ENCODE measurements at regions not wholly inside any gene's neighbourhood (a gene's known extent, or its start where the extent isn't known, plus 50 kb on each side); places are given as distances from the start of the nearest gene placed in this dataset.

- no peak for TF ChIP-seq ZNF23 (CRISPR knock-in tag; IDR thresholded peaks at IDR 0.05)
Measured at GRCh38 chr1:232417636-232418248, 212.2 kb downstream of the SIPA1L2 start (continued).

GRCh38 chr1:232416026-232416568 is 213.8 kb downstream of the SIPA1L2 start:
- 2% methylated on average over 8 of the region's 8 CpGs for WGBS (ENCODE audit: insufficient coverage, low coverage, missing lambda C conversion rate)
- no peaks in the 10 kb centered on the region for H3K36me3 ChIP-seq (ENCODE audit: control insufficient read depth, insufficient read depth, low read length)
- ATAC-seq (no peak), DNase-seq (ENCODE audit: extremely low read depth in 1 of 4, low spot score in 3 of 4) (no peak), FAIRE-seq (no peak)
- no peak overlapping the region for H3K27ac ChIP-seq (ENCODE audit: extremely low read depth, low read depth, low read length)
- no peak overlapping the region for H3K4me3 ChIP-seq
- H3K4me2 ChIP-seq (ENCODE audit: insufficient read depth, low read length): no peak overlapping the region
- H3K27me3 ChIP-seq (ENCODE audit: control insufficient read depth in 2 of 2, insufficient read depth in 2 of 2, low read length in 2 of 2): no peaks in the 10 kb centered on the region; a peak in 1 of 5 replicates
- H2AFZ ChIP-seq (ENCODE audit: low read depth, low read length): no peak overlapping the region
- H4K20me1 ChIP-seq (replicated peaks; ENCODE audit: control insufficient read depth, insufficient read depth, low read length): no peaks in the 10 kb centered on the region
- CTCF ChIA-PET (ENCODE audit: low intra/inter-chr PET ratio): no interaction called here
- H3K4me1 ChIP-seq (replicated peaks in 1 of 2; ENCODE audit: control insufficient read depth in 2 of 2, insufficient read depth in 2 of 2, low read length in 2 of 2): no peaks in the 10 kb centered on the region
- H3K9ac ChIP-seq (ENCODE audit: insufficient read depth in 1 of 2, low read depth in 2 of 2, low read length in 2 of 2): no peak overlapping the region
- H3K9me1 ChIP-seq (ENCODE audit: control insufficient read depth, insufficient read depth, low read length): no peaks in the 10 kb centered on the region
- intact Hi-C loops (cut with micrococcal nuclease): no loop called here
- BruUV-seq (replicated peaks): no TSS peak
- in situ Hi-C loops (cut with MboI): no loop called here
- POLR2A ChIA-PET: no interaction called here
- no peaks in the 10 kb centered on the region for H3K9me3 ChIP-seq (replicated peaks; ENCODE audit: control insufficient read depth, insufficient read depth, low read depth, low read length)
- no peaks in the 10 kb centered on the region for H3K79me2 ChIP-seq (ENCODE audit: control insufficient read depth, insufficient read depth, low read length)
- TF ChIP-seq HMG20A (CRISPR knock-in tag; conservative IDR thresholded peaks at IDR 0.05) (no peak), BDP1 (IDR thresholded peaks at IDR 0.05; ENCODE audit: insufficient read depth, insufficient read length) (no peak), ZFX (CRISPR knock-in tag; IDR thresholded peaks at IDR 0.05) (no peak), RBM15 (IDR thresholded peaks at IDR 0.05; ENCODE audit: insufficient read depth, low read length) (no peak), ATF1 (CRISPR knock-in tag; IDR thresholded peaks at IDR 0.05) (no peak), ATF1 (tag; IDR thresholded peaks at IDR 0.05) (no peak), SMC3 (conservative IDR thresholded peaks at IDR 0.05; ENCODE audit: insufficient read depth, low read depth, low read length) (no peak), OTX1 (CRISPR knock-in tag; IDR thresholded peaks at IDR 0.05) (no peak), ETV5 (CRISPR knock-in tag; IDR thresholded peaks at IDR 0.05; ENCODE audit: low read depth) (no peak), L3MBTL2 (IDR thresholded peaks at IDR 0.05) (no peak), HNRNPK (IDR thresholded peaks at IDR 0.05; ENCODE audit: low read depth, low read length, poor library complexity, severe bottlenecking) (no peak), SMARCE1 (IDR thresholded peaks at IDR 0.05) (no peak), PCBP1 (IDR thresholded peaks at IDR 0.05; ENCODE audit: low read depth, low read length, poor library complexity, severe bottlenecking) (no peak)
- TF ChIP-seq, protein P1, sequence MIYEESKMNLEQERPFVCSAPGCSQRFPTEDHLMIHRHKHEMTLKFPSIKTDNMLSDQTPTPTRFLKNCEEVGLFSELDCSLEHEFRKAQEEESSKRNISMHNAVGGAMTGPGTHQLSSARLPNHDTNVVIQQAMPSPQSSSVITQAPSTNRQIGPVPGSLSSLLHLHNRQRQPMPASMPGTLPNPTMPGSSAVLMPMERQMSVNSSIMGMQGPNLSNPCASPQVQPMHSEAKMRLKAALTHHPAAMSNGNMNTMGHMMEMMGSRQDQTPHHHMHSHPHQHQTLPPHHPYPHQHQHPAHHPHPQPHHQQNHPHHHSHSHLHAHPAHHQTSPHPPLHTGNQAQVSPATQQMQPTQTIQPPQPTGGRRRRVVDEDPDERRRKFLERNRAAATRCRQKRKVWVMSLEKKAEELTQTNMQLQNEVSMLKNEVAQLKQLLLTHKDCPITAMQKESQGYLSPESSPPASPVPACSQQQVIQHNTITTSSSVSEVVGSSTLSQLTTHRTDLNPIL (CRISPR knock-in tag; IDR thresholded peaks at IDR 0.05): no peak
- TF ChIP-seq, protein P2, sequence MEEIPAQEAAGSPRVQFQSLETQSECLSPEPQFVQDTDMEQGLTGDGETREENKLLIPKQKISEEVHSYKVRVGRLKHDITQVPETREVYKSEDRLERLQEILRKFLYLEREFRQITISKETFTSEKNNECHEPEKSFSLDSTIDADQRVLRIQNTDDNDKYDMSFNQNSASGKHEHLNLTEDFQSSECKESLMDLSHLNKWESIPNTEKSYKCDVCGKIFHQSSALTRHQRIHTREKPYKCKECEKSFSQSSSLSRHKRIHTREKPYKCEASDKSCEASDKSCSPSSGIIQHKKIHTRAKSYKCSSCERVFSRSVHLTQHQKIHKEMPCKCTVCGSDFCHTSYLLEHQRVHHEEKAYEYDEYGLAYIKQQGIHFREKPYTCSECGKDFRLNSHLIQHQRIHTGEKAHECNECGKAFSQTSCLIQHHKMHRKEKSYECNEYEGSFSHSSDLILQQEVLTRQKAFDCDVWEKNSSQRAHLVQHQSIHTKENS (CRISPR knock-in tag; IDR thresholded peaks at IDR 0.05): no peak
- TF ChIP-seq, protein P3, sequence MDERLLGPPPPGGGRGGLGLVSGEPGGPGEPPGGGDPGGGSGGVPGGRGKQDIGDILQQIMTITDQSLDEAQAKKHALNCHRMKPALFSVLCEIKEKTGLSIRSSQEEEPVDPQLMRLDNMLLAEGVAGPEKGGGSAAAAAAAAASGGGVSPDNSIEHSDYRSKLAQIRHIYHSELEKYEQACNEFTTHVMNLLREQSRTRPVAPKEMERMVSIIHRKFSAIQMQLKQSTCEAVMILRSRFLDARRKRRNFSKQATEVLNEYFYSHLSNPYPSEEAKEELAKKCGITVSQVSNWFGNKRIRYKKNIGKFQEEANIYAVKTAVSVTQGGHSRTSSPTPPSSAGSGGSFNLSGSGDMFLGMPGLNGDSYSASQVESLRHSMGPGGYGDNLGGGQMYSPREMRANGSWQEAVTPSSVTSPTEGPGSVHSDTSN (CRISPR knock-in tag; IDR thresholded peaks at IDR 0.05; ENCODE audit: low read depth): no peak
- TF ChIP-seq, protein P3 (tag; conservative IDR thresholded peaks at IDR 0.05; ENCODE audit: low read depth): no peak

All from K562 (cell line).